Right lobe of liver (tissue), 6 donors: ENCODE measurements at regions not wholly inside any gene's neighbourhood (a gene's known extent, or its start where the extent isn't known, plus 50 kb on each side); places are given as distances from the start of the nearest gene placed in this dataset.

Experiments used
- ATAC-seq, 4 donors: fragments of 200-7000 bp; cut with Tn5 transposase; one replicate each; pipeline ENCODE4 v1.9.1; 2020; ENCODE audit warnings: mild to moderate bottlenecking in 4 of 4, moderate library complexity in 4 of 4
- DNase-seq, 3 donors: peaks; one replicate each; pipeline ENCODE4 v3.0.0-alpha.2; 2020
- H3K27ac ChIP-seq, 3 donors: fragments of 200-600 bp; one replicate each; pipeline ENCODE4 v1.8.0; 2022
- H3K27me3 ChIP-seq, 2 donors: fragments of 200-600 bp; one replicate each; pipeline ENCODE4 v1.8.0; 2022
- H3K36me3 ChIP-seq, 4 donors: fragments of 200-600 bp; sonication (generic) in 1 of 4; one replicate each; pipeline versions ENCODE4 v1.5.1 to v1.8.0; 2017 to 2022; ENCODE audit warnings: control low read depth in 1 of 4
- H3K4me1 ChIP-seq, 4 donors: fragments of 200-600 bp; sonication (generic) in 1 of 4; one replicate each; pipeline versions ENCODE4 v1.5.1 to v1.8.0; 2017 to 2022; ENCODE audit warnings: control low read depth in 1 of 4
- H3K4me3 ChIP-seq, 3 donors: fragments of 200-600 bp; one replicate each; pipeline ENCODE4 v1.8.0; 2022
- H3K9me3 ChIP-seq, 4 donors: fragments of 200-600 bp; sonication (generic) in 1 of 4; one replicate each; pipeline versions ENCODE4 v1.5.1 to v1.8.0; 2017 to 2022; ENCODE audit warnings: control low read depth in 1 of 4
- CTCF ChIP-seq, 4 donors: fragments of 200-600 bp in 3 of 4; fragments of 450-650 bp in 1 of 4; IDR thresholded peaks; one replicate each; pipeline versions ENCODE4 v1.5.1 to v1.8.0; 2016 to 2022; ENCODE audit warnings: antibody characterized with exemption in 4 of 4, mild to moderate bottlenecking in 2 of 4
- POLR2A ChIP-seq: fragments of 450-650 bp; IDR thresholded peaks from one replicate; pipeline ENCODE4 v1.6.1; 2017; ENCODE audit warnings: antibody characterized with exemption, mild to moderate bottlenecking
- WGBS: methylation state at CpG from one replicate; pipeline ENCODE4 v1.1.6; 2018; ENCODE audit warnings: low coverage, low lambda C conversion rate; ENCODE audit not compliant: insufficient coverage; ENCODE audit errors: missing lambda C conversion rate; 5-methylcytosine and 5-hydroxymethylcytosine counted together
- intact Hi-C, 2 donors: fragments of 100-400 bp; cut with DNase I; formaldehyde crosslinking; loops; one replicate each; pipeline versions ENCODE4 v1.11.2 to v1.14.1; 2022
- donor health status: DM: no; HTN: yes; CAD: no.
- donor health status: DM: no; HTN: no; CAD: no.
- donor health status: DM: no; HTN: no; CAD: no.
- donor health status: DM: no; HTN: yes; CAD: no.
- donor health status: DM: no; HTN: yes; CAD: no.

DNA sequence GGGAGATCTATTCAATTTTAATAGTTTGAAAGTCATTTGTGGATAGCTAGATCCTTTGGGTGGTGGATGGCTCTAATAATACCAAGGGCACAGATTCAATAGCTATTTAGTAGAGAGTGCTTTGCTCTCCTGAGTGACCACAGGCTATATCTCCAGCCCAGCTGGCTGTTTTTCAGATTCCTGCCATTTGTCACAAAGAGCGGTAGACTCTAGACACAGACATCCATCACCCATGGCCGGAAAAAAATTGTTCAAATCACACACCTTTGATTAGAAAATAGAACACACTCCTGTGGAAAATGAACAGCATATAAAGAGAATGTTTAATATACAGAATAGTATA lies 171.6 kb upstream of the MITF start:
- intact Hi-C loops = no loop called here
- H3K27me3 ChIP-seq = no peaks in the 10 kb centered on the region
- no peak overlapping the region for H3K27ac ChIP-seq
- no peaks in the 10 kb centered on the region for H3K9me3 ChIP-seq
- no peak for TF ChIP-seq POLR2A
- no peak for TF ChIP-seq CTCF (IDR thresholded peaks at IDR 0.05)
- H3K4me1 ChIP-seq = no peaks in the 10 kb centered on the region
- DNase-seq = no peak
- WGBS = 89% methylated on average over 2 of the region's 2 CpGs
- H3K36me3 ChIP-seq = no peaks in the 10 kb centered on the region
- no peak for ATAC-seq
- no peak overlapping the region for H3K4me3 ChIP-seq

- H3K4me1 ChIP-seq = no peaks in the 10 kb centered on the region
- H3K36me3 ChIP-seq = no peaks in the 10 kb centered on the region
- no peaks in the 10 kb centered on the region for H3K9me3 ChIP-seq
- intact Hi-C loops = no loop called here
- H3K27me3 ChIP-seq = no peaks in the 10 kb centered on the region
- peak in 2 of 4 donors; percentile 17 to 33 for ATAC-seq
- no peak overlapping the region for H3K4me3 ChIP-seq
- TF ChIP-seq CTCF (IDR thresholded peaks at IDR 0.05) (no peak), POLR2A (no peak)
- WGBS = 67% methylated on average over 4 of the region's 4 CpGs
- no peak overlapping the region for H3K27ac ChIP-seq
- no peak for DNase-seq
Measured at GRCh38 chr3:69567023-69567709, 172.1 kb upstream of the MITF start.

DNA sequence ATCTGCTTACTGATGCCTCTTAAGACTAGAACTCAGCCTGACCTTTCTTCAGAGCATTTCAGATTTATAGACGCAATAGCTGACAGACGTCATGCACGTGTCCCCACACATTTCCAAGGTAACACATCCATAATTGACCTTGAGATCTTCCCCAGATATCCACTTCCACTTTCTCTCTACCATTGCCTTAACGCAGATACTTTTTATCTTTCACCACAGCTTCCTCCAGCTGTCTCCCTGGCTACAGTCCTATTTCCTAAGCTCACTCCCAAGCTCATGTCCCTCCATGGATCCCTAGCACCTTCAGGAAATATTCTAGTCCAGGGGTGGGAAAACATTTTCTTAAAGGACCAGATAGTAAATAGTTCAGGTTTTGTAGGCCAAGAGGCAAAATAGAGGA lies 173.0 kb upstream of the MITF start:
- DNase-seq = no peak
- intact Hi-C loops = no loop called here
- no peak for ATAC-seq
- 55% methylated on average over 4 of the region's 4 CpGs for WGBS
- H3K36me3 ChIP-seq = no peaks in the 10 kb centered on the region
- H3K27ac ChIP-seq = no peak overlapping the region
- no peaks in the 10 kb centered on the region for H3K4me1 ChIP-seq
- no peaks in the 10 kb centered on the region for H3K9me3 ChIP-seq
- no peak for TF ChIP-seq POLR2A
- no peak for TF ChIP-seq CTCF (IDR thresholded peaks at IDR 0.05)
- H3K27me3 ChIP-seq = no peaks in the 10 kb centered on the region
- H3K4me3 ChIP-seq = no peak overlapping the region

DNA sequence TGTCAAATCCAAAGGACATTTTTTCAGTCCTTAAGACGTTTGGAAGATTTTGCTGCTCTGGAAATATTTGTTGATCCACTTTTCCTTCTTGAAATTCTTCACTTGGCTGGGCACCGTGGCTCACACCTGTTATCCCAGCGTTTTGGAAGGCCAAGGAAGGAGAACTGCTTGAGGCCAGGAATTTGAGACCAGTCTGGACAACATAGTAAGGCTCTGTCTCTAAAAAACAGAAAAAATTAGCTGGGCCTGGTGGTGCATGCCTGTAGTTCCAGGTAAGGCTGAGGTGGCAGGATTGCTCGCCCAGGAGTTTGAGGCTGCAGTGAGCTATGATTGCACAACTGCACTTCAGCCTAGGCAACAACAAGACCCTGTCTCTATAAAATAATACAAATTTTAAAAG lies 173.9 kb upstream of the MITF start:
- intact Hi-C loops = no loop called here
- 79% methylated on average over 4 of the region's 4 CpGs for WGBS
- Histone ChIP-seq H3K4me3 (no peak overlapping the region), H3K4me1 (no peaks in the 10 kb centered on the region), H3K27ac (no peak overlapping the region), H3K27me3 (no peaks in the 10 kb centered on the region), H3K36me3 (no peaks in the 10 kb centered on the region), H3K9me3 (no peaks in the 10 kb centered on the region)
- ATAC-seq (no peak), DNase-seq (no peak)
- no peak for TF ChIP-seq CTCF (IDR thresholded peaks at IDR 0.05)
- TF ChIP-seq POLR2A = no peak

- no peaks in the 10 kb centered on the region for H3K9me3 ChIP-seq
- DNase-seq (no peak), ATAC-seq (peak in 2 of 4 donors; percentile 16 to 38)
- no peak overlapping the region for H3K4me3 ChIP-seq
- no peaks in the 10 kb centered on the region for H3K36me3 ChIP-seq
- H3K27me3 ChIP-seq = no peaks in the 10 kb centered on the region
- 55% methylated on average over 5 of the region's 5 CpGs for WGBS
- intact Hi-C loops = no loop called here
- peaks cover 0 to 6% (median 0%) of the 10 kb centered on the region in 4 donors for H3K4me1 ChIP-seq
- no peak overlapping the region for H3K27ac ChIP-seq
- TF ChIP-seq CTCF (IDR thresholded peaks at IDR 0.05) (no peak), POLR2A (no peak)
Measured at GRCh38 chr3:69563981-69564380, 175.3 kb upstream of the MITF start.
